HTR-8/SVneo (cell line): ENCODE measurements at regions not wholly inside any gene's neighbourhood (a gene's known extent, or its start where the extent isn't known, plus 50 kb on each side); places are given as distances from the start of the nearest gene placed in this dataset.

Experiments used
- DNase-seq: peaks from one replicate; pipeline ENCODE4 v3.0.0; 2011; ENCODE audit warnings: low spot score, mixed read lengths; ENCODE audit not compliant: insufficient read length
- FAIRE-seq: peaks from 2 replicates; lab custom pipeline; 2011; peaks lifted over from hg19 to GRCh38; lab: Jason Lieb, UNC

- DNase-seq (no peak), FAIRE-seq (no peak)
These were observed 289.9 kb upstream of the FAM241A start for GRCh38 chr4:111855308-111855707.

- FAIRE-seq = no peak
- no peak for DNase-seq
These were observed 281.2 kb upstream of the FAM241A start for GRCh38 chr4:111864066-111864465.

GRCh38 chr4:111869339-111869738 is 275.9 kb upstream of the FAM241A start:
- DNase-seq (no peak), FAIRE-seq (no peak)

GRCh38 chr4:111871802-111872201 is 273.5 kb upstream of the FAM241A start:
- no peak for FAIRE-seq
- no peak for DNase-seq

GRCh38 chr4:111873801-111874200 is 271.5 kb upstream of the FAM241A start:
- DNase-seq (no peak), FAIRE-seq (no peak)

GRCh38 chr4:111879539-111879938 is 265.7 kb upstream of the FAM241A start:
- FAIRE-seq (no peak), DNase-seq (no peak)

GRCh38 chr4:111880116-111880515 is 265.1 kb upstream of the FAM241A start:
- DNase-seq (no peak), FAIRE-seq (no peak)

GRCh38 chr4:111883557-111883999 is 261.7 kb upstream of the FAM241A start:
- no peak for FAIRE-seq
- DNase-seq = no peak

GRCh38 chr4:111890412-111890811 is 254.8 kb upstream of the FAM241A start:
- no peak for FAIRE-seq
- DNase-seq = no peak

GRCh38 chr4:111905511-111905910 is 239.7 kb upstream of the FAM241A start:
- no peak for FAIRE-seq

GRCh38 chr4:111919639-111920038 is 225.6 kb upstream of the FAM241A start:
- no peak for FAIRE-seq
- DNase-seq = no peak

More at GRCh38 chr4:111905511-111905910, 239.7 kb upstream of the FAM241A start:
- DNase-seq = no peak

- FAIRE-seq = no peak
- DNase-seq = no peak
These were observed 223.5 kb upstream of the FAM241A start for GRCh38 chr4:111921714-111922113.

GRCh38 chr4:111923786-111924185 is 221.5 kb upstream of the FAM241A start:
- FAIRE-seq (no peak), DNase-seq (no peak)

- FAIRE-seq (no peak), DNase-seq (no peak)
These were observed 220.6 kb upstream of the FAM241A start for GRCh38 chr4:111924696-111925095.

GRCh38 chr4:111930659-111931058 is 214.6 kb upstream of the FAM241A start:
- DNase-seq = no peak

GRCh38 chr4:111933703-111934102 is 211.6 kb upstream of the FAM241A start:
- no peak for FAIRE-seq
- DNase-seq = no peak

More at GRCh38 chr4:111930659-111931058, 214.6 kb upstream of the FAM241A start:
- no peak for FAIRE-seq

GRCh38 chr4:111934314-111934713 is 210.9 kb upstream of the FAM241A start:
- DNase-seq (no peak), FAIRE-seq (no peak)

GRCh38 chr4:111937368-111937767 is 207.9 kb upstream of the FAM241A start:
- DNase-seq (peak; percentile 7), FAIRE-seq (no peak)

GRCh38 chr4:111941957-111942356 is 203.3 kb upstream of the FAM241A start:
- FAIRE-seq (no peak), DNase-seq (no peak)

- FAIRE-seq = no peak
- DNase-seq = peak; percentile 19
These were observed 201.5 kb upstream of the FAM241A start for GRCh38 chr4:111943796-111944203.

GRCh38 chr4:111945014-111945413 is 200.2 kb upstream of the FAM241A start:
- FAIRE-seq = no peak
- no peak for DNase-seq

GRCh38 chr4:111946800-111947199 is 198.5 kb upstream of the FAM241A start:
- FAIRE-seq = no peak

GRCh38 chr4:111952688-111953087 is 192.6 kb upstream of the FAM241A start:
- FAIRE-seq = no peak

More at GRCh38 chr4:111946800-111947199, 198.5 kb upstream of the FAM241A start:
- no peak for DNase-seq

More at GRCh38 chr4:111952688-111953087, 192.6 kb upstream of the FAM241A start:
- no peak for DNase-seq
